Choroid plexus epithelial cell (primary cell): ENCODE measurements at regions not wholly inside any gene's neighbourhood (a gene's known extent, or its start where the extent isn't known, plus 50 kb on each side); places are given as distances from the start of the nearest gene placed in this dataset.

Experiments used
- DNase-seq: peaks from one replicate; pipeline ENCODE4 v3.0.0-alpha.2; 2010; ENCODE audit warnings: low read depth
- H3K4me3 ChIP-seq: 2 replicates; pipeline ENCODE4 v1.5.1; 2011; ENCODE audit warnings: low read depth, mild to moderate bottlenecking, control low read depth, low read length, moderate library complexity
- TF ChIP-seq, protein P1 (sequence below): conservative IDR thresholded peaks from 2 replicates; pipeline ENCODE4 v1.5.1; 2011; ENCODE audit warnings: low read depth, mild to moderate bottlenecking, control low read depth, inconsistent platforms, low read length, moderate library complexity

DNA sequence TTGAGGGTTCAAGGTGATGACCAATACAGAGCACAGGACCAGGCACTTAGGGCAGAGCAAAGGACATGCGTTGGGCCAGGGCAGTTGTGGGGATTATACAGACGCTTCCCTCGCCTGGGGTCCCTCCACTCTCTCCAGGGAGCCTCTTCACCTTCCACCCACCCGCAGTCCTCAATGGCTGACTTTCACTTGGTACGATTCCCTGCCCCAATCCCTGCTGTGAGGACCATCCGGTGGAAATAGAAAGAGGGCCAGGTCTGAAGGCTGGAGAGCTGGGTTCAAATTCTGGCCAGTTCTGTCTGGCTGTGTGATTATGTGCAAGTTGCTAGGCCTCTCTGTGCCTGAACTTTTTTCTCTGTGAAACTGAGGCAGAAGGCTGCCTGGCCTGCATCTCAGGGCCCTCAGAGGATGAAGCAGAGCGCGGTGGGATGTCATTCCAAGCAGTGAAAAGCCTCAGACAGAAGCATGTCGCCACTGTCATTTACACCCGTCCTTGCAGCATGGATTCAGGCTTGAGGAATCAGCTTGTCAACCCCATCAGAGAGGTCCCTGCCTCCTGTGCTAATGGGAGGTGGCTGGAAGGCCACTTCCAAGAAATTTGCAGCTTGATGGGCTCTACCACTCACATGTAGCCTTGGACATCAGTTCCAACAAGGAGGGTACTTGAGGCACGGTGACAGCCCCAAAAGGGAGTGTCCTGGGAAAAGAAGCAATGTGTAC lies 206.6 kb upstream of the IER5L start:
- no peak overlapping the region for H3K4me3 ChIP-seq
- no peak for DNase-seq
- TF ChIP-seq, protein P1, sequence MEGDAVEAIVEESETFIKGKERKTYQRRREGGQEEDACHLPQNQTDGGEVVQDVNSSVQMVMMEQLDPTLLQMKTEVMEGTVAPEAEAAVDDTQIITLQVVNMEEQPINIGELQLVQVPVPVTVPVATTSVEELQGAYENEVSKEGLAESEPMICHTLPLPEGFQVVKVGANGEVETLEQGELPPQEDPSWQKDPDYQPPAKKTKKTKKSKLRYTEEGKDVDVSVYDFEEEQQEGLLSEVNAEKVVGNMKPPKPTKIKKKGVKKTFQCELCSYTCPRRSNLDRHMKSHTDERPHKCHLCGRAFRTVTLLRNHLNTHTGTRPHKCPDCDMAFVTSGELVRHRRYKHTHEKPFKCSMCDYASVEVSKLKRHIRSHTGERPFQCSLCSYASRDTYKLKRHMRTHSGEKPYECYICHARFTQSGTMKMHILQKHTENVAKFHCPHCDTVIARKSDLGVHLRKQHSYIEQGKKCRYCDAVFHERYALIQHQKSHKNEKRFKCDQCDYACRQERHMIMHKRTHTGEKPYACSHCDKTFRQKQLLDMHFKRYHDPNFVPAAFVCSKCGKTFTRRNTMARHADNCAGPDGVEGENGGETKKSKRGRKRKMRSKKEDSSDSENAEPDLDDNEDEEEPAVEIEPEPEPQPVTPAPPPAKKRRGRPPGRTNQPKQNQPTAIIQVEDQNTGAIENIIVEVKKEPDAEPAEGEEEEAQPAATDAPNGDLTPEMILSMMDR: no peak

DNA sequence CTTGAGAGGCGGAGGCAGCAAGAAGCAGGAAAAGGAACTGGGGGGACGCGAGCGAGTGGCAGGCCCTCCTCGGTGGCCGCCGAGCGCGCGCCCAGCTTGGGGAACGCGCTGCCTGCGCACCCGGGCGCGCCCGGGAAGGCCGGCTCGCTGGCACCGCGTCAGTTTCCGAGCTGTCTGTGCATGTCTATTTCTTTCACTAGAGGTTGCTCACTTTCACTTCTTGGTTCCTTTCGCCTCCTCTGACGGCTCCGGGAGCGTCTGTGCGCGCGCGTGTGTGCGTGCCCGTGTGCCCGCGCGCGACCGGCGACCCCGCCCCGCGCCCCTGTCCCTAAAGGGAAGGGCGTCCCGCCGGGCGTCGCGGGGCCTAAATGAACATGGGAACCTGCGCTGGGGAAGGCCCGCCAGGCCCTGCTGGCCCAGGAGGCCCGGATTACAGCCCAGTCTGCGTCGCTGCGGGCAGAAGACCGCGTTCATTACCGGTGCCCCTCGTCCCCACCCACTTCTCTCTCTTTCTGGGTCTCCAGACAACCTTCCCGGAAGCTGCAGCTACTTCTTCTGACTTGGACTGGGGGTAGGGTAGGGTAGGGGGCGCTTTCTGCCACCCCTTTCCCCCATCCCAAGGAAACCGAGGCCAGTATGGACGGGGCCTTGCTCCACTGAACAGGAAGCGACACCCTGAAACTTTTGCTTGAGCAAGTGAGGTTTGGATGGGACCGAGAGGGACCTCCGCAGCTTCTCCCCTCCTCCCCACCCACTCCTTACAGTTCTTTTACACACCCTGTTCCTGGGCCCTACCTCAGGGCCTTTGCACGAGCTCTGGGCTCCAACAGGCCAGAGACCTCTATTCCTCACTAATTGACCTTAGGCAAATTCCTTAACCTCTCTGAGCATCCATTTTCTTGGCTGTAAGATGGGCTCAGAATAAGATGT lies 205.8 kb upstream of the IER5L start:
- TF ChIP-seq, protein P1: peak; percentile 30
- peak overlapping the region; percentile 57 for H3K4me3 ChIP-seq
- DNase-seq: peak; percentile 81

DNA sequence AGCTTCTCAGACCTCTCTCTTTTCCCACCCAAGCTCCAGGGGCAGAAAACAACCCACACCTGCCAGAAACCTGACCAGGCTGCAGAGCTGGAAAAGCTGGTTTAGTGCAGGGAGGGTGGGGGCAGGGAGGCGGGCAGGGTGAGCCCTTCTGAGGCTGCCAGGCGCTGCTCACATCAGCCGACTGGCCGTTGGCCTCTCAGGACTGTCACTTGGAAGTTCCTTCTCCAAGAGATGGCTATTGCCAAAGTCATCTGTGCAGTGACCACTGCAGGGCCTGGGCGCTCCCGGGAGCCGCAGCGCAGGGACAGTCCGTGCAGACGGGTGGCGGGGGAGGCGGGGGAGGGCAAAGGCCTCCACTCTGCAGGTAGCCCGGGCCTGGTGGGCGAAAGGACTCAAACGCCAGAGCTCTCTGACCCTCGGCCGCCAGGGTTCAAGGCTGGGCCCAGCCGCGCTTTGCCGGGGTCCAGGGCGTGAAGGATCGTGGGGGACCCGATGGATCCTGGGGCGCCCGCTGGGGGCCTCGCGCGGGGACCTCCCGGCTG lies 205.0 kb upstream of the IER5L start:
- no peak for DNase-seq
- TF ChIP-seq, protein P1: no peak
- peak overlapping the region; percentile 57 for H3K4me3 ChIP-seq

DNA sequence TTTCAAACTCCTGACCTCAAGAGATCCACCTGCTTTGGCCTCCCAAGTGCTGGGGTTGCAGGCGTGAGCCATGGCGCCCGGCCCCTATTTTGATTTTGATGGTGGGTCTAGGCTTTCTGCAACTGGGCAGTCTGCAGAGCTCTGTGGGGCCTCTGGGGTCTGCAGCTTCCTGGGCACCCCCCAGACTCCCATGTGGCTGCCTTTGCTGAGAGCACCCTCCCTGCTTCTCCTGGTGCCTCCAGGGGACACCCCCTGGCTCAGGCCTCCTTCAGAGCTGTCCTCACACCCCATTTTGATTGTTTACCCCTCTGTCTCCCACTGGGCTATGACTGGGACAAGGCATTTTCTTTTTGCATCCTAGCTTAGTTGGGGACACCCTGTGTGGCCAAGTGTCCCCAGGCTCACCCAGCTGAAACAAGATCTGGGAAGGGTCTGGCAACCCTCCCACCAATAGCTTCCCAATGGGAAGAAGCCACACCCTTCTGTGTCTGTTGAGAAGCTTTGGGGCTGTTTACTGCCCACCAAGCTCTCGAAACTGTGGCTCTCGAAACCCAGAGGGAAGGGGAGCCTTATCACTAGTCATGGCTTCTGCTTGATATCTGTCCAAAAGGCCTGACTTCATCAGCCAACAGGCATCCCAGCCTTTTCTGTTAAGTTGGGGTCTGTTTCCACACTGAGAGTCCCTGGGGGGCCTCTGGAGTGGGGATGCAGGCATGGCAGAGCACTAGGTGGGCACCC lies 204.4 kb upstream of the IER5L start:
- DNase-seq: no peak
- no peak overlapping the region for H3K4me3 ChIP-seq
- TF ChIP-seq, protein P1: no peak

DNA sequence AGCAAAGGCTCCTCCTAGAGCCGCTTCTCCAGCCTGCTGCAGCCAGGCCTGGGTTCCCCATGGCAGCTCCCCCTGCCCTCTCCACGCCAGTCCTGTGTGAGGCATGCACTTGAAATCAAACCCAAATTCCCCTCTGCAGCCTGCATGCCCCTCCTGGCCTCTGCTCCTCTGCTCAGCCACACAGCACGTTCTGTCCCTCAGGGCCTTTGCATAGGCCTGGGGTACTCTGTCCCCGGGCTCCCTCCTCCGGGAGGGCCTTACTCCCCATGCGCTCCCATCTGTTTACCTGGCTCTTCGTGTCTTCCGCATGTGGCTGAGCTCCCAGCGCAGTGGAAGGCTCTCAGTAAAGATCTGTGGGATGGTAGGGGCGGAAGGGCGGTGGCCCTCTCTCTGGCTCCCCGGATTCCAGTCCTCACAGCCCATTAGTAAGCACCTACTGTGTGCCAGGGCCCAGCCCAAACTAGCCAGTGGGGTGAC lies 203.5 kb upstream of the IER5L start:
- H3K4me3 ChIP-seq: no peak overlapping the region
- TF ChIP-seq, protein P1: no peak
- no peak for DNase-seq

DNA sequence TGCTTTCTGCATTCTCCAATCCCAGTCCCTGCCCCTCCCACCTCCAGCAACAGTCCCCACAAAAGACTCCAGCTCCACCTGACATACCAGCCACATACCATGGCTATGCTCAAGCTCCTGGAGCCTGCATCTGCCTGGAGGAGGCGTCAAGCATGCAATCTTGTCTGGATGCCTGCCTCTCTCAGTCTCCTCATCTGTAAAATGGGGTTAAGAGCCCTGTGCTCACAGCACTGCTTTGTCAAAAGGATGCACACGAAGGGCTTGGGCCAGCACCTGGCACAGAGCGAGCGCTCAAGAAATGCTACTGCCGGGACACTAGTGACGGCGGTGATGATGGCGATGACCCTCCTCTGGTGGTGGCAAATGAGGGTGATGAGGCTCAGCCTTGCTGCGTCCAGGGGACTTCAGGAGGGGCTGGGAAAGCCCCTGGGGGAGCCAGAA lies 202.9 kb upstream of the IER5L start:
- TF ChIP-seq, protein P1: no peak
- no peak overlapping the region for H3K4me3 ChIP-seq
- no peak for DNase-seq
